Ovary (tissue), 3 donors: ENCODE measurements at regions not wholly inside any gene's neighbourhood (a gene's known extent, or its start where the extent isn't known, plus 50 kb on each side); places are given as distances from the start of the nearest gene placed in this dataset.

Experiments used
- CTCF ChIP-seq, 3 donors: fragments of 450-650 bp in 2 of 3; fragments of 200-600 bp in 1 of 3; IDR thresholded peaks; one replicate each; pipeline versions ENCODE4 v1.5.1 to v1.8.0; 2016 to 2022; ENCODE audit warnings: antibody characterized with exemption in 3 of 3, mild to moderate bottlenecking in 1 of 3
- EP300 ChIP-seq: sonication (generic); formaldehyde crosslinking; IDR thresholded peaks from one replicate; pipeline ENCODE4 v1.6.1; 2017; ENCODE audit warnings: antibody characterized with exemption
- POLR2A ChIP-seq: fragments of 450-650 bp; IDR thresholded peaks from one replicate; pipeline ENCODE4 v1.6.1; 2017; ENCODE audit warnings: antibody characterized with exemption, mild to moderate bottlenecking, moderate library complexity
- donor health status: DM: no; HTN: no; CAD: no.

GRCh38 chr7:12851841-12852240, 164.4 kb downstream of the ARL4A start:
- TF ChIP-seq CTCF (IDR thresholded peaks at IDR 0.05) (no peak), POLR2A (no peak), EP300 (no peak)
